OCI-LY3 (cell line): ENCODE measurements at regions not wholly inside any gene's neighbourhood (a gene's known extent, or its start where the extent isn't known, plus 50 kb on each side); places are given as distances from the start of the nearest gene placed in this dataset.

ENCODE experiments used
- H2AFZ ChIP-seq: fragments of 200-600, 300-600 bp; shearing (Covaris generic); 2 replicates; pipeline ENCODE4 v1.6.0; 2014; ENCODE audit warnings: antibody characterized with exemption, low read depth, low read length
- H3K27ac ChIP-seq: fragments of 200-600, 300-600 bp; sonication (generic); 2 replicates; pipeline ENCODE4 v1.5.1; 2014; ENCODE audit warnings: mild to moderate bottlenecking, low read length, moderate library complexity, mixed read lengths
- H3K27me3 ChIP-seq: fragments of 200-600, 300-600 bp; sonication (generic); 2 replicates; pipeline ENCODE4 v1.6.1; 2014; ENCODE audit warnings: low read depth, low read length, mixed read lengths
- H3K36me3 ChIP-seq: fragments of 200-600, 300-600 bp; sonication (generic); replicated peaks from 2 replicates; pipeline ENCODE3; 2014; ENCODE audit warnings: low read depth, low read length, mixed read lengths
- H3K4me1 ChIP-seq: fragments of 300-600, 200-600 bp; sonication (generic); 2 replicates; pipeline ENCODE4 v1.6.1; 2014; ENCODE audit warnings: low read length, mixed read lengths
- H3K4me2 ChIP-seq: fragments of 200-600, 300-600 bp; sonication (generic); 2 replicates; pipeline ENCODE4 v1.6.1; 2014; ENCODE audit warnings: low read length, mixed read lengths
- H3K4me3 ChIP-seq: fragments of 300-600, 200-600 bp; sonication (generic); 2 replicates; pipeline ENCODE4 v1.5.1; 2014; ENCODE audit warnings: antibody characterized with exemption, mild to moderate bottlenecking, low read length, moderate library complexity
- H3K79me2 ChIP-seq: fragments of 300-600, 200-600 bp; shearing (Covaris generic); 2 replicates; pipeline ENCODE4 v1.6.1; 2014; ENCODE audit warnings: mild to moderate bottlenecking, low read length, mixed read lengths
- H3K9ac ChIP-seq: fragments of 300-600, 200-600 bp; shearing (Covaris generic); 2 replicates; pipeline ENCODE4 v1.6.0; 2014; ENCODE audit warnings: mild to moderate bottlenecking, low read length, moderate library complexity
- H3K9me3 ChIP-seq: fragments of 200-600, 300-600 bp; shearing (Covaris generic); 2 replicates; pipeline ENCODE4 v1.6.1; 2014; ENCODE audit warnings: low read length, mixed read lengths; ENCODE audit not compliant: insufficient read depth
- H4K20me1 ChIP-seq: fragments of 200-600, 300-600 bp; sonication (generic); 2 replicates; pipeline ENCODE4 v1.6.1; 2016; ENCODE audit warnings: low read length, mixed read lengths; ENCODE audit not compliant: insufficient read depth
- CTCF ChIP-seq: fragments of 200-600, 300-600 bp; sonication (generic); IDR thresholded peaks from 2 replicates; pipeline ENCODE4 v1.5.1; 2014; ENCODE audit warnings: antibody characterized with exemption, low read length, low read depth
- EZH2phosphoT487 ChIP-seq: fragments of 200-600 bp; shearing (Covaris generic); IDR thresholded peaks from 2 replicates; pipeline ENCODE4 v1.6.1; 2018; ENCODE audit warnings: antibody characterized with exemption, mixed run types, low read depth

- no peaks in the 10 kb centered on the region for H3K4me1 ChIP-seq
- no peak overlapping the region for H3K4me2 ChIP-seq
- no peak overlapping the region for H3K27ac ChIP-seq
- no peaks in the 10 kb centered on the region for H3K36me3 ChIP-seq
- no peaks in the 10 kb centered on the region for H3K79me2 ChIP-seq
- H3K9me3 ChIP-seq: no peaks in the 10 kb centered on the region
- H3K9ac ChIP-seq: no peak overlapping the region
- no peak overlapping the region for H2AFZ ChIP-seq
- TF ChIP-seq EZH2phosphoT487 (no peak), CTCF (no peak)
- no peak overlapping the region for H3K4me3 ChIP-seq
- H4K20me1 ChIP-seq: no peaks in the 10 kb centered on the region
- H3K27me3 ChIP-seq: no peaks in the 10 kb centered on the region
Observed at GRCh38 chr2:187749804-187750431, 195.7 kb upstream of the TFPI start.

GRCh38 chr2:187768995-187769394 lies 214.8 kb upstream of the TFPI start:
- Histone ChIP-seq H3K79me2 (no peaks in the 10 kb centered on the region), H3K4me1 (peaks cover 14% of the 10 kb centered on the region), H3K36me3 (no peaks in the 10 kb centered on the region), H2AFZ (no peak overlapping the region), H3K9me3 (no peaks in the 10 kb centered on the region), H4K20me1 (no peaks in the 10 kb centered on the region), H3K27ac (no peak overlapping the region), H3K27me3 (no peaks in the 10 kb centered on the region), H3K9ac (no peak overlapping the region), H3K4me3 (no peak overlapping the region), H3K4me2 (no peak overlapping the region)
- TF ChIP-seq EZH2phosphoT487: no peak

- Histone ChIP-seq H2AFZ (peak overlapping the region; percentile 72), H3K4me3 (no peak overlapping the region), H3K4me1 (peaks cover 17% of the 10 kb centered on the region), H3K9ac (no peak overlapping the region), H3K36me3 (no peaks in the 10 kb centered on the region), H3K9me3 (no peaks in the 10 kb centered on the region), H3K4me2 (peak overlapping the region; percentile 13; the same call in 1 of the 2 replicates), H3K79me2 (no peaks in the 10 kb centered on the region), H3K27ac (peak overlapping the region; percentile 40; the same call in 1 of the 2 replicates), H4K20me1 (no peaks in the 10 kb centered on the region), H3K27me3 (no peaks in the 10 kb centered on the region)
- TF ChIP-seq EZH2phosphoT487: no peak
- TF ChIP-seq CTCF: no peak
Observed at GRCh38 chr2:187769437-187769836, 215.2 kb upstream of the TFPI start.

- Histone ChIP-seq H3K4me2 (no peak overlapping the region), H4K20me1 (no peaks in the 10 kb centered on the region), H3K79me2 (no peaks in the 10 kb centered on the region), H2AFZ (no peak overlapping the region), H3K9ac (no peak overlapping the region), H3K4me1 (peaks cover 16% of the 10 kb centered on the region), H3K4me3 (no peak overlapping the region), H3K27me3 (no peaks in the 10 kb centered on the region), H3K9me3 (no peaks in the 10 kb centered on the region), H3K36me3 (no peaks in the 10 kb centered on the region), H3K27ac (no peak overlapping the region)
- TF ChIP-seq CTCF (no peak), EZH2phosphoT487 (no peak)
Observed at GRCh38 chr2:187774551-187775071, 220.4 kb upstream of the TFPI start.
